Neural cell (in vitro differentiated cells): ENCODE measurements at regions not wholly inside any gene's neighbourhood (a gene's known extent, or its start where the extent isn't known, plus 50 kb on each side); places are given as distances from the start of the nearest gene placed in this dataset.

Experiments
- H2AFZ ChIP-seq: fragments of 200-600, 300-800 bp; sonication (generic), shearing (Covaris generic); 2 replicates; pipeline ENCODE4 v1.6.0; 2014; ENCODE audit warnings: low read depth, mild to moderate bottlenecking, antibody characterized with exemption, low read length, moderate library complexity
- H3F3A ChIP-seq: fragments of 200-600 bp; shearing (Covaris generic); 2 replicates; pipeline ENCODE4 v1.6.1; 2016; ENCODE audit warnings: mild to moderate bottlenecking, moderate library complexity, mixed read lengths, antibody characterized with exemption, low read length; ENCODE audit not compliant: insufficient read depth, poor library complexity, severe bottlenecking
- H3K27ac ChIP-seq: fragments of 200-600, 300-800 bp; sonication (generic), shearing (Covaris generic); 2 replicates; pipeline ENCODE4 v1.5.1; 2014; ENCODE audit warnings: mild to moderate bottlenecking, low read length, moderate library complexity
- H3K27me3 ChIP-seq: fragments of 300-800, 200-600 bp; sonication (generic), shearing (Covaris generic); 2 replicates; pipeline ENCODE4 v1.6.0; 2014; ENCODE audit warnings: mild to moderate bottlenecking, low read depth, low read length, moderate library complexity; ENCODE audit not compliant: insufficient read depth
- H3K36me3 ChIP-seq: fragments of 300-800, 200-600 bp; sonication (generic), shearing (Covaris generic); 2 replicates; pipeline ENCODE4 v1.5.1; 2014; ENCODE audit warnings: mild to moderate bottlenecking, antibody characterized with exemption, low read length, moderate library complexity; ENCODE audit not compliant: insufficient read depth
- H3K4me2 ChIP-seq: fragments of 300-800, 200-600 bp; sonication (generic), shearing (Covaris generic); 2 replicates; pipeline ENCODE4 v1.6.0; 2014; ENCODE audit warnings: mild to moderate bottlenecking, low read length
- H3K4me3 ChIP-seq: fragments of 300-800, 200-600 bp; sonication (generic), shearing (Covaris generic); 2 replicates; pipeline ENCODE4 v1.5.1; 2014; ENCODE audit warnings: mild to moderate bottlenecking, low read length, moderate library complexity
- H3K79me2 ChIP-seq: fragments of 200-600 bp; shearing (Covaris generic); replicated peaks from 2 replicates; pipeline ENCODE4 v1.6.0; 2014; ENCODE audit warnings: mild to moderate bottlenecking, low read length, moderate library complexity; ENCODE audit not compliant: insufficient read depth
- H3K9ac ChIP-seq: fragments of 300-800, 200-600 bp; sonication (generic), shearing (Covaris generic); 2 replicates; pipeline ENCODE4 v1.6.1; 2016; ENCODE audit warnings: mild to moderate bottlenecking, low read length, mixed read lengths
- H3K9me2 ChIP-seq: fragments of 200-600 bp; shearing (Covaris generic); 2 replicates; pipeline ENCODE4 v1.6.1; 2016; ENCODE audit warnings: mild to moderate bottlenecking, low read length, mixed read lengths; ENCODE audit not compliant: insufficient read depth
- H3K9me3 ChIP-seq: fragments of 200-600, 300-800 bp; sonication (generic), shearing (Covaris generic); 2 replicates; pipeline ENCODE4 v1.6.1; 2016; ENCODE audit warnings: mild to moderate bottlenecking, mixed run types, low read length, moderate library complexity, mixed read lengths
- H4K20me1 ChIP-seq: fragments of 200-600 bp; shearing (Covaris generic); 2 replicates; pipeline ENCODE4 v1.6.1; 2016; ENCODE audit warnings: mild to moderate bottlenecking, mixed run types; ENCODE audit not compliant: insufficient read depth
- EP300 ChIP-seq: fragments of 450-650 bp; conservative IDR thresholded peaks from 2 replicates; pipeline ENCODE4 v1.6.1; 2014; ENCODE audit warnings: antibody characterized with exemption, mild to moderate bottlenecking, moderate library complexity; ENCODE audit not compliant: poor library complexity, severe bottlenecking
- EZH2 ChIP-seq: fragments of 200-600, 300-800 bp; shearing (Covaris generic), sonication (generic); IDR thresholded peaks from 2 replicates; pipeline ENCODE4 v1.6.1; 2014; ENCODE audit warnings: antibody characterized with exemption, low read length, borderline replicate concordance, mild to moderate bottlenecking; ENCODE audit not compliant: insufficient read depth, poor library complexity, severe bottlenecking
- MXI1 ChIP-seq: fragments of 450-650 bp; conservative IDR thresholded peaks from 2 replicates; pipeline ENCODE4 v1.6.1; 2014; ENCODE audit warnings: antibody characterized with exemption, mild to moderate bottlenecking; ENCODE audit not compliant: poor library complexity, severe bottlenecking
- POLR2AphosphoS5 ChIP-seq: IDR thresholded peaks from 2 replicates; pipeline ENCODE4 v1.6.1; 2012
- RAD21 ChIP-seq: fragments of 450-650 bp; conservative IDR thresholded peaks from 2 replicates; pipeline ENCODE4 v1.6.1; 2014; ENCODE audit warnings: antibody characterized with exemption, mild to moderate bottlenecking, moderate library complexity
- SMC3 ChIP-seq: fragments of 450-650 bp; conservative IDR thresholded peaks from 2 replicates; pipeline ENCODE4 v1.6.1; 2014; ENCODE audit warnings: antibody characterized with exemption, mild to moderate bottlenecking, moderate library complexity; ENCODE audit not compliant: poor library complexity
- TAF1 ChIP-seq: IDR thresholded peaks from 2 replicates; pipeline ENCODE4 v1.6.1; 2012; ENCODE audit warnings: low read depth
- TF ChIP-seq, protein P1 (sequence below): IDR thresholded peaks from 2 replicates; pipeline ENCODE4 v1.6.1; 2012; ENCODE audit warnings: borderline replicate concordance
- TF ChIP-seq, protein P2 (sequence below): fragments of 450-650 bp; IDR thresholded peaks from 2 replicates; pipeline ENCODE4 v1.5.1; 2014; ENCODE audit warnings: antibody characterized with exemption, mild to moderate bottlenecking, moderate library complexity; ENCODE audit not compliant: poor library complexity, severe bottlenecking

DNA sequence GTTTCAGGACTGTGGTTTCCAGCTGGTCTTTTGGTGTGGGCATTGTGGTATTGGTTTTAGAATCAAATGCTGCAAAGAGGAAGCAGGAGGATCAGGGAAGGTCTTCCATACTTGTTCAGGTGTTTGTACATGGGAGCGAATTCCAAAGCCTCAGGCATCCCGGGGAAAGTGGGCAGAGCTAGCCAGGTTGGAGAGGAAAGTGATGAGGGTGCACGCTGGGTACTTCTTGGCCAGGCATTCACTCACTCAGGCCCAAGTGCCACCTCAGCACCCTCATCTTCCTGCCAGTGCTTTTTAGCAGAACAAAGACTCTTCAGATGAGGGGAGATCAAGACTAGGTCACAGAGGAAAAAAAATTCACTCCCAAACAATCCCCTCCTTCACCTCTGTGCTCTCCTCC, 241.1 kb upstream of the TBX18 start:
- no peaks in the 10 kb centered on the region for H4K20me1 ChIP-seq
- H3K9me2 ChIP-seq = no peaks in the 10 kb centered on the region
- no peaks in the 10 kb centered on the region for H3F3A ChIP-seq
- H3K4me3 ChIP-seq = no peak overlapping the region
- H3K27ac ChIP-seq = no peak overlapping the region
- H3K9me3 ChIP-seq = no peaks in the 10 kb centered on the region
- no peak overlapping the region for H3K9ac ChIP-seq
- TF ChIP-seq EP300 = no peak
- no peak overlapping the region for H3K4me2 ChIP-seq
- H3K27me3 ChIP-seq = no peaks in the 10 kb centered on the region
- H3K79me2 ChIP-seq = no peaks in the 10 kb centered on the region
- no peaks in the 10 kb centered on the region for H3K36me3 ChIP-seq
- H2AFZ ChIP-seq = no peak overlapping the region

DNA sequence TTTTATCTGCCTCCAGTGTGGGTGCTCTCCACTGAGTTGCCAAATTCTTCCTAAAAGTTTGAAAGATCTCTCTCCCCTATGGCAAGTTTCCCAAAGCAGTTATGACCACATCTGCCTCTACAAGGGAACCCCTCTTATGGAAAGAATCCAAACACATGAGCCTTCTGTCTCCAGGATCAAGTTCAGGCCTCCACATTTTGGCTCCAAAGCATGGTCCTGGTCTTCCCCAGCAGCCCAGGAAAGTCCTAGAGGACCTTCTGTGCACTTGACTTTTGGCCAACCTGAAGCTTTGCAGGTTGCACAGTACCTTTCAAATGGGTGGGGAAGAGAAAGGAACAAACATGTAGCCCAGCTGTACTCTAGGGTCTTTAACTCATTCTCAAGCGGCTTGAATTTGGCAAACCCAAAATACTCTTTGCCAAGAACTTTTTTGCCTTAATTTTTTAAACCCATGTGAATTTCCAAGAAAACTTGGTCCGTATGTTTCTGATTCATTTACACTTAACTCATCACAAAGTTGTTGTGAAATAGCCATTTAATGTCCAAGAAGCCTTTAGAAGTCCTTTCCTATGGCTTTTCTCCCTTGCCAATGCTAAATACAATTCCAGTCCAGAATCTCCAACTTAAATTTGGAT, 240.1 kb upstream of the TBX18 start:
- Histone ChIP-seq H4K20me1 (no peaks in the 10 kb centered on the region), H2AFZ (no peak overlapping the region), H3K36me3 (no peaks in the 10 kb centered on the region), H3K27ac (no peak overlapping the region), H3K79me2 (no peaks in the 10 kb centered on the region), H3K4me3 (no peak overlapping the region), H3F3A (no peaks in the 10 kb centered on the region), H3K9me2 (no peaks in the 10 kb centered on the region), H3K9ac (no peak overlapping the region), H3K4me2 (no peak overlapping the region), H3K9me3 (no peaks in the 10 kb centered on the region), H3K27me3 (no peaks in the 10 kb centered on the region)
- TF ChIP-seq EP300 (no peak), POLR2AphosphoS5 (no peak), TAF1 (no peak), EZH2 (no peak), RAD21 (no peak), MXI1 (no peak), SMC3 (no peak)
- TF ChIP-seq, protein P1, sequence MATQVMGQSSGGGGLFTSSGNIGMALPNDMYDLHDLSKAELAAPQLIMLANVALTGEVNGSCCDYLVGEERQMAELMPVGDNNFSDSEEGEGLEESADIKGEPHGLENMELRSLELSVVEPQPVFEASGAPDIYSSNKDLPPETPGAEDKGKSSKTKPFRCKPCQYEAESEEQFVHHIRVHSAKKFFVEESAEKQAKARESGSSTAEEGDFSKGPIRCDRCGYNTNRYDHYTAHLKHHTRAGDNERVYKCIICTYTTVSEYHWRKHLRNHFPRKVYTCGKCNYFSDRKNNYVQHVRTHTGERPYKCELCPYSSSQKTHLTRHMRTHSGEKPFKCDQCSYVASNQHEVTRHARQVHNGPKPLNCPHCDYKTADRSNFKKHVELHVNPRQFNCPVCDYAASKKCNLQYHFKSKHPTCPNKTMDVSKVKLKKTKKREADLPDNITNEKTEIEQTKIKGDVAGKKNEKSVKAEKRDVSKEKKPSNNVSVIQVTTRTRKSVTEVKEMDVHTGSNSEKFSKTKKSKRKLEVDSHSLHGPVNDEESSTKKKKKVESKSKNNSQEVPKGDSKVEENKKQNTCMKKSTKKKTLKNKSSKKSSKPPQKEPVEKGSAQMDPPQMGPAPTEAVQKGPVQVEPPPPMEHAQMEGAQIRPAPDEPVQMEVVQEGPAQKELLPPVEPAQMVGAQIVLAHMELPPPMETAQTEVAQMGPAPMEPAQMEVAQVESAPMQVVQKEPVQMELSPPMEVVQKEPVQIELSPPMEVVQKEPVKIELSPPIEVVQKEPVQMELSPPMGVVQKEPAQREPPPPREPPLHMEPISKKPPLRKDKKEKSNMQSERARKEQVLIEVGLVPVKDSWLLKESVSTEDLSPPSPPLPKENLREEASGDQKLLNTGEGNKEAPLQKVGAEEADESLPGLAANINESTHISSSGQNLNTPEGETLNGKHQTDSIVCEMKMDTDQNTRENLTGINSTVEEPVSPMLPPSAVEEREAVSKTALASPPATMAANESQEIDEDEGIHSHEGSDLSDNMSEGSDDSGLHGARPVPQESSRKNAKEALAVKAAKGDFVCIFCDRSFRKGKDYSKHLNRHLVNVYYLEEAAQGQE = no peak
- TF ChIP-seq, protein P2, sequence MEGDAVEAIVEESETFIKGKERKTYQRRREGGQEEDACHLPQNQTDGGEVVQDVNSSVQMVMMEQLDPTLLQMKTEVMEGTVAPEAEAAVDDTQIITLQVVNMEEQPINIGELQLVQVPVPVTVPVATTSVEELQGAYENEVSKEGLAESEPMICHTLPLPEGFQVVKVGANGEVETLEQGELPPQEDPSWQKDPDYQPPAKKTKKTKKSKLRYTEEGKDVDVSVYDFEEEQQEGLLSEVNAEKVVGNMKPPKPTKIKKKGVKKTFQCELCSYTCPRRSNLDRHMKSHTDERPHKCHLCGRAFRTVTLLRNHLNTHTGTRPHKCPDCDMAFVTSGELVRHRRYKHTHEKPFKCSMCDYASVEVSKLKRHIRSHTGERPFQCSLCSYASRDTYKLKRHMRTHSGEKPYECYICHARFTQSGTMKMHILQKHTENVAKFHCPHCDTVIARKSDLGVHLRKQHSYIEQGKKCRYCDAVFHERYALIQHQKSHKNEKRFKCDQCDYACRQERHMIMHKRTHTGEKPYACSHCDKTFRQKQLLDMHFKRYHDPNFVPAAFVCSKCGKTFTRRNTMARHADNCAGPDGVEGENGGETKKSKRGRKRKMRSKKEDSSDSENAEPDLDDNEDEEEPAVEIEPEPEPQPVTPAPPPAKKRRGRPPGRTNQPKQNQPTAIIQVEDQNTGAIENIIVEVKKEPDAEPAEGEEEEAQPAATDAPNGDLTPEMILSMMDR = no peak

DNA sequence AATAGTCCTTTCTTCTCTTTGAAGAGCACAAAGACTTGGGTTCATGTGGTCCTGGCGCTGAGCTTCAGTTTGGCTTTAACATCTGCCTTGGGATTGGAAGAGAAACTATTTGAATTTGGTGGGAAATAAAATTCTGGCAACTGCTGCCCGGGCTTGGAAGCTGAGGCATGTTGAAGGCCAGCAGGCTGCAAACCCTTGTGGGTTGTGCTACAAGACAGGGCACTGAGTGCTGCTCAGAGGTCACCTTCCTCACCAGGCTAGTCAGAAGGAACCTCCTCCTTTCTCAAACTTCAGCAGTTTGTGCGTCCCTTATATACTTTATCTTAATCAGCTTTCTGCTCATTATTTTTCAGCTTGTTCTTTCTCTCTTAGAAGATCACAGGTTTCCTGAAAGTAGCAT, 238.4 kb upstream of the TBX18 start:
- H3K79me2 ChIP-seq = no peaks in the 10 kb centered on the region
- H3K9me3 ChIP-seq = no peaks in the 10 kb centered on the region
- H4K20me1 ChIP-seq = no peaks in the 10 kb centered on the region
- H3K4me3 ChIP-seq = no peak overlapping the region
- H3F3A ChIP-seq = no peaks in the 10 kb centered on the region
- H3K9me2 ChIP-seq = no peaks in the 10 kb centered on the region
- H3K36me3 ChIP-seq = no peaks in the 10 kb centered on the region
- H3K27me3 ChIP-seq = no peaks in the 10 kb centered on the region
- H3K27ac ChIP-seq = no peak overlapping the region
- H3K4me2 ChIP-seq = no peak overlapping the region
- no peak overlapping the region for H3K9ac ChIP-seq
- H2AFZ ChIP-seq = no peak overlapping the region
- no peak for TF ChIP-seq POLR2AphosphoS5
- TF ChIP-seq, protein P2 = no peak
- no peak for TF ChIP-seq EZH2
- no peak for TF ChIP-seq TAF1
- TF ChIP-seq MXI1 = no peak
- no peak for TF ChIP-seq EP300
- TF ChIP-seq, protein P1 = no peak
- no peak for TF ChIP-seq RAD21
- TF ChIP-seq SMC3 = no peak
